ENCODE measurements at regions not wholly inside any gene's neighbourhood (a gene's known extent, or its start where the extent isn't known, plus 50 kb on each side); places are given as distances from the start of the nearest gene placed in this dataset.
"Not testable (repeated sequence)": the region's sequence is repeated elsewhere in the genome, so short reads cannot be mapped to it uniquely, and the experiment has no call there.

DNA sequence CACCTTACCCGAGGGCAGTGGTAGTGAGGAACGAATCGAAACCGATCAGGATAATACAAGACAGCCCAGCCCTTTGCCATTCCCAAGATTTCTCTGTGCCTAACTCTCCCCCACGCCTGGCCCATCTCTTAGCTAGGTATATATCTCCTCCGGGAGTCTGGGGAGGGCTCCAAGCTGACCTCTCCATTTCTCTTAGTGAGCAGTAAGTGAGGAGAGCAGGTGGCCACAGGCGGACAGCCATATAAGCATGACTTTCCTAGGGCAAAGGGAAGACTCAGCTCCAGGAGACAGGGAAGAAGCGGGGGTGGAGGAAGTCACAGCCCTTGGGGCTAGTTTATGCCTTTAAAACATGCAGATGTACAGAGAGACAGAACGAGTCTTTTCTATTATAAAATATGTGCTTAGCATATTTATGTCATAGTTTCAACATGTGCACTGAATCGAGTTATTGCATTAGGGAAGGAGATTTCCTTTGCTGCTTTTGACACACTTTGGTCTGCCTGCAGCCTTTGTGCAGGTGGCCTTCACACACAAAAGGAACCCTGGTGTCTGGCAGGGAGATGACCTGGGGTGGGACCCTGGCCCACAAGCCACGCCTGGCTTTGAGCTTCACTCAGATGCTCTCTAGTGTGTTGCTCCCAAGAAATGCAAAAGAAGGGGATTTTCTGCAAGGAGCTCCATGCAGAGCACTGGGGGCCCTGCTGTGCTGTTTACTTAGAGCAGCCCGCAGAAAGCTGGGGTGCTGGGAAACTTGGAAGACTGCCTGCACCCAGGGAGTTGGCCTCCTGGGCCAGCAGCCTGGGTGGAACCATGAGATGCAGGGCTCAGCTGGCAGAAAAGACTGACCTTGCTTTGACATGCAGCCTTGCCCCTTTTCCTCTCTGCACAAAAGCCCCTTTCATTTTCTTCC lies 613.3 kb downstream of the BCOR start:
- no peak for DNase-seq

DNA sequence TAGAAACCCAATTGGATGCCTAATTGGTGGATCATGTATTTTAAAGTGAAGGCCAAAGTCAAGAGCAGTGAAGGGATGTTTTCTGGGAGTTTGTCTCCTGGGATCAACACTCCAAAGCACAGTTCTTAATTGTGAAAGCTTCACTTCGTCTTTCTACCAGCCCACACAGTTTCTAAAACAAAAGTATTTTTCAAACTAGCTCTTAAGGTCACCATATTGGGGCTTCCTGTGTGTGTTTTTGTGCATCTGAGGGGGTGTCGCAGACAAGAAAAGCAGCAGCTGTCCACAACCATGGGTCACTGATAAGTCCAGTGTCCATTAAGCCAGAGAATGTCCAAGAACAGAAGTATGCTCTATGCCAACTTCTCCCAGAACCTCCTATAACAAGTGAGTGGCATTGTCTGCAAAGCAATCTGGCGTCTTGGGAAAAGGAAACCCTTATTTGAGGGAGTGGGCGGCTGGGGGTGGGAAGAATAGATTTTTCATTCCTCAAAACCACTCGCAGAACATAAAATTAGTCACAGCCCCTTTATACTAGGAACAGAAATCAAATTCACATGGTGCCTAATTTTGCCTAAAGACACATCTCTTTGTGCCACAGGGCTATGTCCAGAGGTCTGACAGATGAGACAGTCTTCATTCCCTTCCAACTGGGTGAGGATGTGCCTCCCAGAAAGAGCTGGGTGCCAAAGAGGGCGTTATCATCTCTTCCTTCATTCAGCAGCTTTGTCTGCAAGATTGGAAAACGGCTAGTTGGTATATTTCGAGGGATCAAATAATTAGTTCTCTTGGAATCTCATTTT lies 610.4 kb downstream of the BCOR start:
- no peak for DNase-seq

DNA sequence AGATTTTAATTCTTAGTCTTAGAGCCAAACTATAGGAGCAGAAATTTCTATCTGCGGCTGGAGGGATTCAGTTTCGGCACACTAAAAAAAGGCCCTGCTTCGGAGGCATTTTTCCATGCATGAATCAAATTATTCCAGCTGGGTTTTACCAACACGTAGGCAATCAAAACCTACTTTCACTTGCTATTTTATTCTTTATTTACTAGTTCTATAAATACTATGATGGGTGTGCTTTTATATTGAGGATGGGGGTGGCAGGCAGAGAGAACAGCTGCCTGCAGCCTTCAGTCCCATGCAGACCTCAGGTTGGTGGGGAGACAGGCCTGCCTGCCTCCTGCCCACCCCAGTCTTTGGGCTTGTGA lies 609.8 kb downstream of the BCOR start:
- DNase-seq = no peak

DNA sequence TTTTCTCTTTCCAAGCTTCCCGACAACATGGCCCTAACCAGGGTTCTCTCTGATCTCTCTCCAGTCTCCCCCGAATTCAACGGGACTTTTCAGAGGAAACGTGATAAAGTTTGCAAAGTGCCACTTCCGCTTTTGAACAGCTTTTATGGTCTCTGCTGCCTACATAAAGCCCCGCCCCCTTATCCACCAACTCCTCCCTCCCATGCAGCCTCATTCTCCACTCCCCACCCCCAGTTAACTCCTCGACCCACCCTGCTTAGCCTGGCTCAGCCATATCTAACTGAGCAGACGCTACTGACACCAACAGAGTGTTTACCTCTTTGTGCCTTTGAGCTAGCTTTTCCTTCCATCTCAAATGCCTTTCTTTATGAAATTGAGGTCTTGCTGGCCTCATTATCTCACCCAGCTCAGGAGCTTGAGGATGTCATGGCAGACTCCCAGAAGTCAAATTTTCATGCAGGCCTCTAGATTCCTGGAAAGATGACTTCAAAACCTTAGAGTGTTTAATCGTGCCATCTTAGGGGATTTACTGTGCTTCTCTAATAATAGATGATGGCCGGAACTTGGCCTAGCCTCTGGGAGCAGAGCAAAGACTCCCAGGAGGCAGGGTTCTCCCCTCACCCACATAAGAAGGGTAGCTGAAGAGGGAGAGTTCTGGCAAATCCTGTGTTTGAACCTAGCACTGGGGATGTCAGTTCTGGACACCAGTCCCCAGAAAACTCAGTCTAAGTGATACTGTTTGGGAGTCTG lies 606.0 kb downstream of the BCOR start:
- DNase-seq = peak; percentile 38

DNA sequence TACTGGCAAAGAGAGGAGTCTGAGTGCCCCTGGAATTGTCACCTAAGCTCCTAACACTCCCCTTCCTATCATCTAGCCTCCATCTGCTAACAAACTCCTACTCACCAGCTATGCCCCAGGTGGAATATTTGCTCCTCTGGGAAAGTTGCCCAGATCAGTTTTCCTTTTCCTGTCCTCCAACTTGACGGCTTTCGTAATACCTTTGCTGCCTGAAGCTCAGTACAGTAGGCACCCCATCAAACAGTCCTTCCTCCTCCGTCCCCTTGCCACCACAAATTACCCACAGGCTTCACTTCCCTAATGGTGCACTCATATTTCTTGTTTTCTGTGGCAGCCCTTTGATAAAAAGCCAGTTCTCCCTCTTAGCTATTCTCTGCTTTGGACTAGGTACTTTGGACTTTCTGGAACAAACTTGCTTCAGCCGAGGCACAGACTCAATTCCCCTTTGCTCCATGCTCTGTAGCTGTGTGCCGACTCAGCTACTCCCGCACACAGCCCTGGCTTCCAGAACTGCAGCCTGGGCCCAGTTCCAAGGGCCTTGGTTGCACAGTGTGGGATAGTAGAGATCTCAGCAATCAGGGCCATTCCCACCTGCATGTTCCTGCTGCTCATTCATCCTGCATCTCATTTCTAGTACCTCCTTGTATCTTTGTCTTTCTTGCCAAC lies 605.1 kb downstream of the BCOR start:
- no peak for DNase-seq

DNA sequence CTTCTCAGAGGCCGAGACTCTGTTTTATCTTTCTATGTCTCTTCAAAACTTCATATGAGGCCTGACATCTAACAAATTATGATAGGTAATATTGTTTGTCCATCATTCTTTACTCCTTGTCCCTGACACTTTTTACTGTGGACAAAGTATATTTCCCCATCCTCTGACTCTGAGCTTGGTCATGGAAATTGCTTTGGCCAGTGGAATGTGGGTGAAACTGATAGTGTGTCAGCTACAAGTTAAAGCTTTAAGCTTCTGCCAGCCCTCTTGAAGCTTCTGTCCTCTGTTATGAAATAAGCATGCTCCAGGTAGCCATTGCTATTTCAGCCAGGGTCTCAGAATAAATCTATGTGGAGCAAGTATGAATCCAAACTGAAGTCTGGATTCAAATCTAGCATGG lies 604.6 kb downstream of the BCOR start:
- no peak for DNase-seq

DNA sequence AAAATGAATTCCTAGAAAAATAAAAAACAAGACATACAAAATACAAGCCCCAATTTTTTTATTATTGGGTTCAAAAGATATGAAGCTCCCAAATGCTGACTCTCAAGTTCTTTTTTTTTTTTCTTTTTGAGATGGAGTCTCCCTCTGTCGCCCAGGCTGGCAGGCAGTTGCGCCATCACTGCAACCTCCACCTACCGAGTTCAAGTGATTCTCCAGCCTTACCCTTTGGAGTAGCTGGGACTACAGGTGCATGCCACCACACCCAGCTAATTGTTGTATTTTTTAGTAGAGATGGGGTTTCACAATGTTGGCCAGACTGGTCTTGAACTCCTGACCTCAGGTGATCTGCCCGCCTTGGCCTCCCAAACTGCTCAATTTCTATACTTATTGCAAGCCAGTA lies 600.6 kb downstream of the BCOR start:
- DNase-seq = not testable (repeated sequence)

DNA sequence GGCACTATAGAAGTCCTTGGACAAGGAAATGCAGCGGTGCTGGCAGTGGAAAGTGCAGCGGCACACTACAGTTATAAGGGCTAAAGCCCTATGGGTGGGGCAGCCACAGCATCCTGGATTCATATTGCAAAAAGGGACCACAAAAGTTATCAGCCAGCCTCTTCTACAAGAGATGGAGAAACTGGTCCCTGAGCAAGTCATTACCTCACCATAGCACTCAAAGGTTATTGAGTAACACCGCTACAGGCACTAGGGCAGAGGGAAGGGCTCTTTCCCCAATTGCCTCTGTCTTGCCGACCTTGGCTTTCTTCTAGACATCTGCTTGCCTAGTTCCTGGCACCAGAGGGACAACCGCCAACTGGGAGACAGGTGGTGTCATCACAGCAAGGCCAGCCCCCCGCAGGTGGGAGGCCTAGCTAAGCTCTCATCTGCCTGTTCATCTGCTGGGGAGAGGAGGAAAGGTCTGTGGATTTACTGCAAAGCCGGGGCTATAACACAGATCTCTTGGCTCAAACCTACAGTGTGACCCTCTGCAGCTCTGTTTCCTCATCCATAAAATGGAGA lies 600.0 kb downstream of the BCOR start:
- DNase-seq = no peak

DNA sequence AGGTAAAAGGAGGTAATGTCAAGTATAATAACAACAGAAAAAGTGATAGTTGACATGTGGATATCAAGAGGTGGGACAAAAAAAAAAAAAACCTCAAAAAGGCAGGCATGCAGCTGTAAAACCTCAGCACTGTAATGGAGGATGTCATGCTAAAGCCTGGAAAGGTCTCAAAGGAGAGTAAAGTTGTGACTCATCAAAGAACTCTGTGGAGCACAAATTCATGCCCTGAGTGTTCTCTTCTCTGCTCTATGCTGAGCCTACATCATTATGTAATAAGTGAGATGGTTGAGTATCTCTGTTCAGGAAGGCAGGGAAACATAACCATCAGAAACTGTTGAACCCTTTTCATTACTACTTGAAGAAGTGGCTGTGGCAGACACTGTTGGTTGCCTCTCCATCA lies 597.8 kb downstream of the BCOR start:
- no peak for DNase-seq

DNA sequence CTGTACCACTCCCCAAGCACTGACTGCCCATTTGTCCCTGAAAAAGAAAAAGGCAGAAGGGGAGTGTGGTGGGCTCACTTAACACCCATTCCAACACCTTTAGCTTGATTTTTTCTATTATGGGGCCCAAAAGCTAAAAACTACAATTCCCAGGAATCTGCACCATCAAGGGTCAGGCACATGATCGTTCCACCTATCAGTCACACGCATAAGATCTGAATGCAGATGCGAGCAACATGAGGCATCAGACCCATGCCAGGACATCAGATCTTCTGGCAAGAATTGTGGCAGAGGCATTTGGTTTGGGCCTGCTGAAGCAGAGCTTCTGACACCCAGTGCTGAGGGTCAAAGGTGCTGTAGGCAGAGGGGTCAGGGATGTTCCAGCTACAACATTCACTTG lies 595.9 kb downstream of the BCOR start:
- no peak for DNase-seq

DNA sequence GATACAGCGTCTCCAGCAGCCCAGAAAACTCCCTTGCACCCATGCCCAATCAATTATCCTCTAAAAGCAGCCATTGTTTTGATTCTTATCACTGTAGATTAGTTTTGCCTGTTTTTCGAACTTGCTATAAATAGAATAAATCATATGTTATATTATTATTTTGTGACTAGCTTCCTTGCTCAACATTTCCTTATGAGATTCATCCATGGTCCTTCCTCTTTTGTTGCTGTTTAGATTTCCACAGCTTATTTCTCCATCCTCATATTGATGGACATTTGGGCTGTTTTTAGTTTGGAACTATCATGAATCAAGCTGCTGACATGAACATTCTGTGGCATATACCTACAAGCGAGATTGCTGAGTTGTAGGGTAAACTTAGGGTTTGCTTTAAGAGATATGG lies 595.3 kb downstream of the BCOR start:
- no peak for DNase-seq

DNA sequence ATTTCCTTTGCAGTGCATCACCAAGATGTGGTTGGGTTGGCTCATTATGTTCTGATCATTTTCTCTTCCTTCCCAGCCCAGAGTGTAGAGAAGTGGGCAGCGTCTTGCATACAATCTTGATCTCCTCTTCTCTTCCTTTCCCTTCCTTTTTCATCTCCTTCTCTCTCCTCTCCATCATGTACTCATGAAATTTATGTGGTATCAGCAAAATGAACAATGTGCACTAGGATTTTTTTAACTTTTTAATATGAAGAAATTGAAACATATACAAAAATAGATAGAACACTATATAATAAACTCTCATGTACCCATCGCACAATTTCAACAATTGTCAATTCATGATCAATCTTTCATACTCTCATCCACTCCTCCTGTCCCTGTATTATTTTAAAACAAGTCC lies 593.5 kb downstream of the BCOR start:
- no peak for DNase-seq

DNA sequence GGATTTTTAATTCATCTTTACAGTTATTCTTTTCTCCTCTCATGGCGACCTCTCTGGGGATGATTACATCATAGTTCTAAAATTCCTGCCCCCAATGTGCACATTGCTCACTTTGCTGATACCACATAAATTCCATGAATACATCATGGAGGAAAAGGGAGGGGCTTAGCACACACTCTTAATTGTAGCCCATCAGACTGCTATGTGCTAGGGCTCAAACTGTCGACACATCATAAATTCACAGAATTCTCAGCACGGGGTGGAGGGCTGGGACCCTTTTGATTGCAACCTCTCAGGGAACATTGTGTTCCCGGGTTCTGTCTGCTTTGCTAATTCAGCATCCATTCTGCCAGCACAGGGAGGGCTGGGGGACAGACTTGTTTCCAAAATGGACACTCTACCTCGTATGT lies 592.9 kb downstream of the BCOR start:
- DNase-seq = no peak

DNA sequence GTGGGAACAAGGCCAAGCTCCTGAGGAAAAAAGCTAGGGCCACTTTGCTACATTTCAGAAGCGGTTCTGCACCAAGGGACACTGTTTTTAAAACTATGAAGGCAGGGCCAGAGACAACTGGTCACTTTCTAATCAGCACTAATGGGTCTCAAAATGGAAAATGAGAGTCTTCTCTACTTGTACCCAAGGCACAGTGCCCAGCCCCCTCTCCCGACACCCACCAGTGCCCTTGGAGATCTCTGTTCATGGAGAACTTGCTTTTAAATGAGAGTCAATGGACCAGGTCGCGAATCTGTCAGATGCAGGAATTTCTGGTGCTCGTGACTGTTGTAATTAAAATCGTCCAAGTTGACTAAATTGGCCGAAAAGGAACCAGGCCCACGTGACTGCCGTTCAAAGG lies 591.6 kb downstream of the BCOR start:
- DNase-seq = no peak

DNA sequence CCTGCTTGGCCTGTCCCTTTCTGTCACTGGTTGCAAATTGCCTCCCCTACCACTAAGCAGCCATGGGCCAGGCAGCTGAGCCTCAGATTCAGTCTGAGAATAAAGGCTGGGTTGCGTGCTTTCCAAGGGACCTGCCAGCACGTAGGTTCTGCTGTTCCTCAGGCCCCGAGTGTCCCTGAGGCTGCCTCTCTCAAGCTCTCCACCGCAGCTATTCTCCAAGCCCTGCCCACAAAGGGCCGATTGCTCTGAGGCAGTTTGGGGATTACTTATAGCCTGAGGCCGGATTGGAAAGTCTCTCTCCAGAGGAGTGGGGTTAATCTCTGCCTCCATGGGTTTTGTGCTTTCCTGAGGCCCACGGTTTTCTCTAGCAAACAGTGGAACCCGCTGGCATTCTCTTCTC lies 590.7 kb downstream of the BCOR start:
- no peak for DNase-seq

DNA sequence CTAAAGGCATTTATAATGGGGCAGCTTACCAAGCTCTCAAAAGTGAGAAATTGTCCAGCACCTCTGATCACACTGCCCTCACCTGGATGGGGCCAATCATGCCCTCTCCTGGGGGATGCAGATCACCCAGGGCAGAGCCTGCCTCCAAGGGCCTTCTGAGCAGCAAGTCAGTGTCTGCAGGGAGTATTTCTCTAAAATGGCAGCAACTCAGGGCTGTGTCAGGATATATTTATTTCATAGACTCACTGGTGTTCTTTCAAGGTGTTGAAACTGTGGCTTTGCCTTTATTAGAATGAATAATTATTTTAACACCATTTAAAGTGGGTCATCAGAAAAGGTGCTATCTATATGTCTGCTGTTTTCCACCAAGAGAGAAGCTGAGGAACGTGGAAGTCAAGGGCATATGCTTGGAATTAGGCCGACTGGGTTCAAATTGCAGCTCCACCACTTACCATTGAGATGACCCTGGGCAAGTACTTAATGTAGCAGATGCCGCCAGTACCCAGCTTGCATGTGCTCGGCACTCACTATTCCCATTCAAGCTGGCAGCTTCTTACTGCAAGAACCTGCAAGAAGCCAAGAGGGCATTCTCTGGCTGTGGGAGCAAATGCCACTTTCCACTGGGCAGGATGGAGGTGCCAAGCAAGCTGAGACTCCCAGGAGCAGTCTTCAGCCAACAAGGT lies 590.0 kb downstream of the BCOR start:
- no peak for DNase-seq

DNA sequence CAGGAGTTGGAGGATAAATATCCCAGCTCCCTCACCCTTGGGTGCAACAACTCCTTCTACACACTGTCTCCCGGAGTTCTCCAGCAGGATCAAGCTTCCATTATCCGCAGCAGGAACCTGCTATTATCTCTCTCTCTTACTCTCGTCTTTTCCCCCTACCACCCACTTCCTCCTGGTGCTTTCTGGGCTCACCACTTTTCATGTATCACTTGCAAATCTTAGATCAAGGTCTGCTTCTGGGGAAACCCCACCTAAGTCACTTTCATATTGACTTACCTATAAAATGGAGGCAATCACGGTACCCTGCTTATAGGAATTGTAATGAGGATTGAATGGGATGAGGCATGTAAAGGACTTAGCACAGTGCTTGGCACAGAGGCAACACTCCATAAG lies 589.5 kb downstream of the BCOR start:
- DNase-seq = no peak

DNA sequence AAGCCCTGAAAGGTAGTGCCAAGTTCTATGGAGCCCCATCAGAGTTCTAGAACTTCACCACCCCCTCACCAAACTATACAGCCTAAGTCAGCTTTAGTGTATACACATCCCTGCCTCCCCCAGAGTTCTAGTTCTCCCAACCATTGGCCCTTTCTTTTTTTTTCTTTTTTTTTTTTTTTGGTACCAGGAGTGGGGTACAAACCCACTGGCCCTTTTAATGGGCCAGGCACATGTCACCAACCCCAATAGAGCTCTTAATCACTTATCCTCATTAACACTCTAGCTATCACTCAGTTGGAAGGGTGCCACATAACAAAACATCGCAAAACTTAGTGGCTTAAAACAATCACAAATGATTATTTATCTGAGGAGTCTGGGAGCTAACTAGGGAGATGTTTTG lies 588.6 kb downstream of the BCOR start:
- DNase-seq = no peak

DNA sequence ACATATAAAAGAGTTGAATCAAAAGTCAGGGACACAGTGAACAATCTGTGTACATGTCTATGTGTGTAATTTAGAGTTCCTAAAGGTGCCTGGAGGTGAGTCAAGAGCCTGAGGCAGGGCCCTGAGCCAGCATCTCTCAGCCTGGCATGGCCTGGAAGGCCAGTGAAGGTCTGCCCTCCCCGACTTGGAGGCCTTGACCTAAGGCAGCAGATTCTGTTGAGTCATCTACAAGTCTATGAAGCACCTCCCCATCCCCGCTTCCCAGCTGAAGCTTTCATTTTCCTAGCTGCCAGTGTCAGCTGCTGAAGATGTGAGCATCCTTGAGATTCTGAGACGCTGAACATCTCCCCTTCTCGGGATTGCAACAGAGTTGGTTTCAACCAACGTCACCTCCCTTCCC lies 583.9 kb downstream of the BCOR start:
- DNase-seq = no peak

DNA sequence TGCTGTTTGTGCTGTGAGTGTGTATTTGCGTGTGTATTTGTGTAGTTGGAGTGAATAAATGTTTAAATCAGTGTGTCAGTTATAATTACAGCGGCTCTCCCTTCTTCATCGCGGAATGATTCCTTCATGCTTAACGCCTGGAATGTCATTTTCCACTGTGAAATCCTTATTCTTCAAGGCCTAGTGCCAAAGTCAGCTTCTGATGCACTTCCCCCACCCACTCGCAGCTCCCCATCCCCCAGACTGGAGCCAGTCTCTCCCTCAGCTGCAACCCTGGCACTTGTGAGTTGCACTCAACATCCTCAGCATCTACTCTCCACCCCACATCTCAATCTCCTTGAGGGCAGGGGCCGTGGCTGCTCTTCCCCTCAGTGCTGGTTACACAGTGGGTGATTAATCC lies 583.0 kb downstream of the BCOR start:
- no peak for DNase-seq

DNA sequence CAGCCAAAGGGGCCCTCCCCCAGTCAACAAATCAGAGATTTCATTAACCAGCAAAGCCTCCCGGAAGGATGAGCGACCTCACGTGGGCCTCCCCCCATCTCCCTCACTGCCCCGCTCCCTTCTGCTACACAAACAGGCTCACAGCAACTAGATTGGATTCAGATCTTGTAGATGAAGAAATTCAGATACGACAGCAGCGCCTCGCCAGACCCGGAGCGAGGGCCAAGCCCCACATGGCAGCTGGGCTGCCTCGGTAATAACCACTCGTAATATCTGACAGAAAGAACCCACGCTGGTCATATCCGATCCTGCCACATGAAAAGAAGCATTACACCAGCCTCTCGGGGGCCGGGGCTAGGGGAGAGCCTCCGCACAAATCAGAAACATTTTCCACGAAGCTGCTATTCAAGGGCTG lies 581.3 kb downstream of the BCOR start:
- DNase-seq = no peak

DNA sequence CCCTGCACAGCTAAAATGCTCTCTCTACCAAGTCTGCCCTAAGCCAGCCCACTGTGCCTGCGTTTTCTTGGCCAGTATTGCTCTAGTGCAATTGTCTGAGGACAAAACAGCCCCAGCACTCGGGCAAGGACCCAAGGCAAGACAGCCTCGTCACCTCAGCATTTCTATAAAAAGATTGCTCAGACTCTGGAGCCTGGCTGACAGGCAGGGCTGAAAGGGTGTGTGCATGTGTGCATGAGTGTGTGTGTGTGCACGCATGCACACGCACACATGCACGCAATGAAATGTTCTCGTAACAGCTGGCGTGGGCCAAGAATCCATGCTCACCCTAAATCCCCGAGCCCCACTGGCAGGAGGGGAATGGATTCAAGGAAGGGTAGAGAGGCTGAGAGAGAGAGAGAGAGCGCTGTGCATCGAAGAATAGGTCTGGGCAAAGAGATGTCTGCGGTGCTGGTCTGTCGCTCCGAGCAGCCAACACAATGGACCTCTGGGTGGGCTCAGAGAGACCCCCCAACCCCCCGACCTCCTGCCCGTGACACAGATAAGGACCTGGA lies 579.2 kb downstream of the BCOR start:
- no peak for DNase-seq
